ENCODE measurements at regions not wholly inside any gene's neighbourhood (a gene's known extent, or its start where the extent isn't known, plus 50 kb on each side); places are given as distances from the start of the nearest gene placed in this dataset.

DNA sequence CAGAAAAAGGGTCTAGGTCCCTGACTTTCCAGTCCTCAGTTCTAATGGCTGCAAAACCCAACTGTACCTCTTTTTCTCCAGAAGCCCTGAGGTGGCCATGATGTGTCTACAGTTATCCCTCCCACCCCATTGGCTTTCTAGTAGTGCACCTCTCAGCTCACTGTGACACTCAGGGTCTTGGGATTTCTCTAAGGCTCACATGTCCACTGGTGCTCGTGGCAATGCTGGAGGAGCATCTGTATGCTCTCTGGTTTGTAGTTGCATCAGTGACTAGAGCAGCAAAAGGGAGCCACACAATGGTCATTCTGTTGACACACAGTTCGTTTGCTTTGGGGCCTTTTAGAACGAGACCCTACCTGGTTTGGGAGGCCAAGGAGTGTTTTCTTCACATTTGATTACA, 81.6 kb upstream of the SYT6 start:
- in situ Hi-C loops (cut with MboI; ENCODE audit: low sequenced_read_pairs), result no loop called here

DNA sequence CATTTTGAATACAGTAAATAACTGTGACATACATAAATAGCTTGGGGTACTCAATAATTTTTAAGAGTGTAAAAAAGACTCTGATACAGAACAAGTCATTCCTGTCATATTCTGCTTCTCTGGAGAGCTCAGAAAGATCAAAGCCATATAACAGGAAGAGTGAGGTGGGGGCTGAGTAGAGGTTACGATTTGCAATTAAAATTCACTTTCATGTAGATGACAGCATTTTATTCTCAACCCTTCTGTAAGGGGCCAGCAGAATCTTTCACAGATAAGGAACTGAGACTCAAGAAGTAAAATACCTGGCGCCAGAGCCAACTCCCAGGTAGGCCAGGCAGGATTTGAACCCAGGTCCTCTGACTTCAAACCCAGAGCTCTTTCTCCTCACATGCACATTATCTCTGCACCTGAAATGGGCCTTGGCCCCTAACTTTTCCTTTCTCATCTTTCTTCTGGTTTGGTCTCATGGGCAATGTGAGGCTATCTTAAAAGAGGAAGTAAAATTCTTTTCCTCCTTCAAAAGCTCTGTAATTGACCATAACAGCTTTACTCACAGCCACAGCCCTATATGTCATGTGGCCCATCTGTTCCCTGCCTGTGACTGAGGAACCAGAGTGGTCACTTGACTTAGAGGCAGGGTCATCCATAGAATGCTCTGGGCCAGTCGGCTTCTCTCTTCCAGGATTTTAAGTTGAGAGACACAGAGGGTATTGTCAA, 80.9 kb upstream of the SYT6 start:
- in situ Hi-C loops (cut with MboI; ENCODE audit: low sequenced_read_pairs), result no loop called here

DNA sequence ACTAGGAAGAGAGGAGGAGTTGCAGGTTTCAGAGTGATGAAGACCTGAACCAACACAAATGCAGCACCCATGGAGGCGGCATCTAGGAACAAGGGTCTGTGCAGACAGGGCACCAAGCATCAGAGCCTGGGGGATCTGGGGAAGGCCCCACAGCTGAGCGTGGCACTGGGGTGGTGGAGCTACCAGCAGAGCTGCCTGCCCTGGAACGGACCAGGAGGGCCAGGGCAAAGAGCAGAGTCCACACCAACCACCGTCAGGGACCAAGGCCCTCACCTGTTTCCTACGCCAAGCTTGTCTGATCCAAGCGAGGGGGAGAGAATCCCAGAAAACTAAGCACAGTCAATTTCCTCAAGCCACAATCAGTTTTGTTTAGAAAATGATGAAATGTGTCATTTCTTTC, 79.0 kb upstream of the SYT6 start:
- in situ Hi-C loops (cut with MboI; ENCODE audit: low sequenced_read_pairs), result no loop called here

DNA sequence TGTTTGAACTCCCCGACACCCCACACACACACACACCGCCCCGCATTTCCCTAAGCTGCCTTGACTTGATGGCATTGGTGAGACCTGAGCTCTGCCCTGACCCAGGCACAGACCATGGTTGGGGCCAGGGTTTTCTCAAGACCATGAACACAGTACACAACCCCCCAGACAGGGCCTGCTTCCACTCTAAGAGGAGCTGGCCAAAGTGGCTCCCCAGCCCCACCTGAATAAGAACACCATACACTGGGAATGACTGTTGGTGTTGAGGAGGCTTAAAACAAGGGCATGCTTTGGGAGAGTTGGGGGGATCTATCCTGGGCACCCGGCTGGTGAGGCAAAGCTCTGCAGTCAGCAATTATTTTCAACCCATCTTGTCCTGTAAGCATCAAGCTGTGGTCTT, 77.6 kb upstream of the SYT6 start:
- in situ Hi-C loops (cut with MboI; ENCODE audit: low sequenced_read_pairs), result no loop called here

DNA sequence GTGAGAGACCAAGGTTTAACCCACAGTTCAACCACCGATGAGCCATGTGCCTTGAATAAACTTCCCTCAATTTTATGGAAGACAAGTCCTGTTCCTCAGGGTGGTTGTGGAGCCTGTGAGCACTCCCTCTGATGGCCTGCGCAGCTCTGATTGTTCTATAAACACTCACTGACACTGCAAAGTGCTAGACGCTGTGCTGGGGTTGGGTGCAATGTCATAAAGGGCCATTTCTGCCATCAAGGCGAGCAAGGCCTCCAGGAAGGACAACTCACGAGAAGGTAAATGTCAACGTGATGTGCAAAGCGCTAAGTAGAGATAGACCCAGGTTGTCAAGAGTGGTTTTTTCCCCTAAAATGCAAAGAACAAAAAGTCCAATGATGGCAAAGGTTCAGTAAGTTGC, 75.7 kb upstream of the SYT6 start:
- in situ Hi-C loops (cut with MboI; ENCODE audit: low sequenced_read_pairs), result no loop called here

DNA sequence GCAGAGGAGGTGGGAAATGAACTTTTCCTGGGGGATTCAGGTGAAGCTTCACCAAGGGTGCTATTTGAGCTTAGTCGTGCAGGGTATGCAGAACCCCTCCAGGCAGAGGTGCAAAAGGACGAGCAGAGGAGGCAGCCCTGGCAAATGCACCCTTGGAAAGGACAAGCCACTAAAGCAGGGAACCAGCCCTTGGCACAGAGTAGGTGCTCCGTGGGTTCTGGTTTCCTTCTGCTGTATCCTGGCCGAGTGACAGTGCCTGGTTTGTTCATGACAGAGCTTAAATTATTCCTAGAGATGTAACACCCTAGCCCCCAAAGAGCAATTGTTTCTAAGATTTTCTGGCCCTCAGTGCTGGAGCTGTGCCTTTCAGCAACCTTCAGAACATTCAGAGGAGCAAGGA, 73.4 kb upstream of the SYT6 start:
- in situ Hi-C loops (cut with MboI; ENCODE audit: low sequenced_read_pairs), result no loop called here

DNA sequence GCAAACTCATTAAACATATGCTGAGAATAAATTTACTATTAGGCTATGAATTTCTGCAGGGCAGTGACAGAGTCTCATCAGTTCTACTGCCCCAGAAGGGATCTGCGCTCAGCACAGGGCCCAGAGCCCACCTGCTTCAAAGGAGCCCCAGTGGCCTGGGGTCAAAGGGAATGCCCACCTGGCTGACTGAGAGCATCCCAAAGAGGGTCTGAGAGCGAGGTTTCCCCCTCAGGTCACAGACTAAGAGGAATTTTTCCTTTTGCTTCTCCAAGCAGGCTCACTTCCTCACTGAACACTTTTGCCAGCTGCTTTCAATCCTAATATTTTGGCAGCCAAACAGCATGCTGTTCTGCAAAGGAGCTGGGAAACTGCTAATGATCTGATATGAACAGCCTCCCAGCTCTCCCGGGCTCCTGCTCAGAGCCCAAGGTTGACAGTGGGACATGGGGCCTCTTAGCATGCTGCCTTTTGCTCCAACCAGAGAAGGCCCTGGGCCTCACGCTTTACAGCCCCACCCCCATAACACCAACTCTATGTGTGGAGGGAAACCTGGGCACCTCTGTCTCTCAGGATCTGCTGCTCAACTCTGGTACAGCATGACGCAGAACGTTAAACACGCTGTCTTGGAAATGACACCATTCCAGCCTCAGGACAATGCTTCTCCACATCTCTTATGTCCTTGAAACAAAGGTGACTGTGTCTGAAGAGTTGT, 70.7 kb upstream of the SYT6 start:
- in situ Hi-C loops (cut with MboI; ENCODE audit: low sequenced_read_pairs), result no loop called here

DNA sequence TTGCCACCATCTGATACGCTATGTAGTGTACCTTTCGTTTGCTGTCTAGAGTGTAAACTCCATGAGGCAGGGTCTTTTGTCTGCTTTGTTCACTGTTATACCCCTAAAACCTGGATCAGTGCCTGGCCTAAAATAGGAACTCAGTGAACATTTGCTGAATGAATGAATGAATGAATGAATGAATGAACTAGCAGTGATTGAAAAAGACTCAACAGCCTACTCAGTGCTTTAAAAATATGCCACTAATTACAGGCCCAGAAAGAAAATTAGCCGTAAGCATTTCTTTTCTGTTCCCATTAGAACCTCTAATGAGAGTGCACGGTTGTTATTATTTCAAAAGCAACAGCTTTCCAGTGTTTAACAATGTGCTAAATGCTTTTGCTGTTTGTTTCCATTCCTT, 69.3 kb upstream of the SYT6 start:
- in situ Hi-C loops (cut with MboI; ENCODE audit: low sequenced_read_pairs), result no loop called here

DNA sequence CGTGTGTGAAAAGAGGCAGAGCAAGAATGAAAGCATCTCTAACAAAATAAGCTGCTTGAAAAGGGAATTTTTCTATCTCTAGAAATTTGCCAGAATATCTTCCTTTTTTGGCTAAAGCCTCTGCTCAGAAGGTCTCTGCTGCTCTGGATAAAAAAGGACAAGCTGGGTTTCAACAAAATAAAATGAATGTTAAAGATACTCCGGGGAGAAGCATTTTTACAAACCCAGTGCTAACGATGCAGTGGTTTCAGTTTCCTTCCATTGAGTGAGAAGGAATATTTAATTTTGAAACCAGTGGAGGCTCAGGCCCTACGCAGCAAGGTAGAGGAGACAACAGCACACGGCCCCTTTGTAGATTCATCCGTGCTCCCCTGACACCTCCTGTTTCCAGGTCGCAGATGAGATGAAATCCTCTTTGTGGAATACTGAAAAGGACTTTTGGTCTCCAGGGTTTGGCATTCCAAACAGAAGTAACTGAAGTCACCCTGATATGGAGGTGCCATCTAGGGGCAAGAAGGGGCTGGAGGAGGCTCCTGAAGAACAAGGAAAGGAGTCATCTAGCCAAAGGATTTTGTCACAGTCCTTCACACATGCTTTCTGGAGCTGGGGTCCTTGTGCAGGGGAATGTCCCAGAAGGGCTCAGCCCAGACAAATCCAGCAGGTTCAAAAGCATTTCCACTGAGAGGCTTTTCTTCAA, 65.7 kb upstream of the SYT6 start:
- in situ Hi-C loops (cut with MboI; ENCODE audit: low sequenced_read_pairs), result no loop called here

DNA sequence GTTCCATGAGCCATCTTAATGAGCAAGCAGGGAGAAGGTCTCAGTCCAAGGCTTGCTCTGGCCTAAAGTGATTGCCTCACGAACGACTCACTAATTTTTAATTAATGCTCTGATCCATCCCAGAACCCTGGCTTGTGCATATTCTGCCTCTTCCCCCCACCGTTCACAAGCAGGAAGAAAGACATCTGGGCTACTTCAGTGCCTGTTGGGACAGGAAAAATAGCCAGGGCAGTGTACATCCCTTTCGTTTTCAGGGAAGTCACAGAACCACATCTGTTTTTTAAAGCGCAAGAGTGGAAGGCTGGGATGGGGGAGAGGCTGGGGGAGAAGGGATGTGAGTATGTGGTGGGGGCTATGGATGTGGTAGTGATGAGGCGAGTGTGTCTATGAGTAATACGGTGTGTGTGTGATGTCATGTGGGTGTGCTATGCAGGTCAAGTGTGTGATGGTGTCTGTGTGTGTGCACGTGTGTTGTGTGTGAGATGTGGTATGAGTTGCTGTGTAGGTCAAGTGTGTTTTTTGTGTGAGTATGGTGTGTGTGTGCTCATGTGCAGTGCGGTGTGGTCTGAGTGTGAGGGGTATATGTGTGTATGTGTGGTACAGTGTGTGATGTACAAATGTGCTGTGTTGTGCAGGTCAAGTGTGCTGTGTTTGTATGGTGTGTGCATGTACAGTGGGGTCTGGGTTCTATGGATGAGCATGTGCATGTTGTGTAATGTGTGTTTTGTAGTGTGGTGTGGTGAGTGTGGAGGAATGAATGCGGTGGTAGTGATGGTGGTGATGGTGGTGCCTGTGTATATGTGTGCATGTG, 64.9 kb upstream of the SYT6 start:
- in situ Hi-C loops (cut with MboI; ENCODE audit: low sequenced_read_pairs), result no loop called here

DNA sequence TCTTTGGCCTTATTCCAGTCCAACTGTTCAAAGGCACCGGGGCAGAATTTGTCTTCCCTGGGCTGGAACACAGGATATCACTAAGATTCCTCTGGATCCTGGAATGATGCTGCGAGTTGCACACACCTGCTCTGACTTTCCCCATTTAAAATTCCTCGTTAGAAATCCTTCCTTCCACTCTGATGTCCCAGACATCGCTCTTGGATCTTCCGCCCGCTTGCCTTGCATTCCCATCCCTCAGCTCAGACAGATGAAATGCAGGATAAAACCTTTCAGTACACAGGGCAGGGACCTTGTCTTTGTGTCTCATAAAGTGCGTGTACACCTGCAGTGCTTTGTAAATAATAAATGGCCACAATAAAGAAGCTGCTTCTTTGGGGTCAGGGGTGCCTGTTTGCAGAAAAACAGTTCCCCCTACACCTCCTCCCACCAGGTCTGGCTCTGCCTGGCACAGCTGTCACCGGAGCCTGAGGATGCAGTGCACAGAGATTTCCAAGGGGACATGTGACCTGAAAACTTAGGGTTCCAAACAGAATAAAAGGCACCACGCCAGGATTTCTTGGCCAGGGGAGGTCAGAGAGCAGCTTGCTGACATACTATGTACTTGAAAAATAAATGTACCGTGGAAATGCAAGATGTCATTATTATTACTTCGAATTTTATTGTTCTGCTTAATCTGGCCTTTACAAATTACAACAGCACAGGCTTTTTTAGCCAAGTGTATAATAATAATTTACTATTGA, 62.9 kb upstream of the SYT6 start:
- in situ Hi-C loops (cut with MboI; ENCODE audit: low sequenced_read_pairs), result no loop called here

DNA sequence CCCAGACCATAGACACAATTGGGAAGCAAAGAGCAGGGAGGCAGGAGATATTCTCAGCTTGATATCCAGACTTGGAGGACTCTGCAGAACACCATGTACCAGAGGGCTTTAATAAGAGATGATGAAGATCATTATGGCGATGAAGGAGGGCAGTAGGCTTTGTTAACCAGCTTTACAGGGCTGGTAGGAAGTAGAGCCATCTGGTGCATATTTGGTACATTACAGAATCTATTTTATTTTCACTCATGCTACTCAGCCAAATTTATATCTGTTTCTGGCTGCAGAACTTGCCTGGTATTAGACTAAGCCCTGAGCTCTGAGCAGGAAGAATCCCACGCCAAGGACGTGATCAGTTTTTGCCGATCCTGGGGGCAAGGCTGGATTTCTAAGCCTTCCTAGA, 61.8 kb upstream of the SYT6 start:
- in situ Hi-C loops (cut with MboI; ENCODE audit: low sequenced_read_pairs), result no loop called here

DNA sequence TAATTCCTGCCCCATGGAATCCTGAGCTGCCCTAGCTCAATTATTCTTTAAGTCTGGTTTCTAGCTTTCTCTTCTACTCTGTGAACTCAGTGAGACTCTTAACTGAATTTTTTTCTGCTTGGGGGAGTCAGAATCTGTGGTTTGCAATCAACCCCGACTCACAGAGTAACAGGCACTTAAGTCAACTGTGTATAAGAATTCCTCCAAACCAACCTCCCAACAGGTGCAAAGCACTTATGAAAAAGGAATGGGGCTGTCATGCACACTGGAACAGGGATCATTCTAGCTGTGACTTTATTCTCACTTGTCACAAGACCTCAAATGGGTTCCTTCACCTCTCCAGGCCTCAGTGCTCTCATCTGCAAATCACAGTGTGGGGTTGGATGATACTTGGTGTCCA, 60.3 kb upstream of the SYT6 start:
- in situ Hi-C loops (cut with MboI; ENCODE audit: low sequenced_read_pairs), result no loop called here

DNA sequence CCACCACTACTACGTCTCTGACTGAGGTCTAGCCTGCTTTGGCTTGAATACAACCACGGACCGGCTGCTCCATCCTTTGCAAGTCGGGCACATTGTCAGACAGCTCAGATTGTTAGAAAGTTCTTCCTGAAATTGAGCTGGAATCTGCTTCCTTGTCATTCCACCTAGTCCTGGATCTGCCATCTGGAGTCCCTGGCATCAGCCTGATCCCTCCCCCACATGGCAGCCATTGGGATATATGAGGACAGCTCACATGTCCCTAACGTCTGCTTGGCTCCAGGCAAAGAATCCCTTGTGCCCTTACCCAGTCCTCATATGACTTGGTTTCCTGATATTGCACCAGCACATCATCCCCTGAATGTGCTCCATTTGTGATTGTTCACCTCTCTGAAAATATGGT, 56.3 kb upstream of the SYT6 start:
- in situ Hi-C loops (cut with MboI; ENCODE audit: low sequenced_read_pairs), result no loop called here

DNA sequence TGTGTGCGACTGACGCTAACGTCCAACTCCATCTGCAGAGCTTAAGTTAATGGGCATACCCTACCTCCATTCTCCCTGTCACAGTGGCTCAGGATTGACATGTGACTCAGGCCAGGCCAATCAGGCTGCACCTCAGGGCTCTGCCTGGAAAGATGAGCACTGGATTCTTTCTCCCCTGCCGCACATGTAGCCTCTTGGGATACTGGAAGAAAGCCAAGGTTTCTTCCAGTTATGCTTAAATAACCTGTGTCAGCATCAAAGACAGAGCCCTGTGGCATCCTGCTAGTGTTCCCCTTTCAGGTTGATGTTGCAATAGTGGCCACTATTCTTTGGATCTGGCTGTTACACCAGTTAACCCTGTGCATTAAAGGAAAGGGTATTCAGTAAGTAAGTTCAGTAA, 55.0 kb upstream of the SYT6 start:
- in situ Hi-C loops (cut with MboI; ENCODE audit: low sequenced_read_pairs), result no loop called here

DNA sequence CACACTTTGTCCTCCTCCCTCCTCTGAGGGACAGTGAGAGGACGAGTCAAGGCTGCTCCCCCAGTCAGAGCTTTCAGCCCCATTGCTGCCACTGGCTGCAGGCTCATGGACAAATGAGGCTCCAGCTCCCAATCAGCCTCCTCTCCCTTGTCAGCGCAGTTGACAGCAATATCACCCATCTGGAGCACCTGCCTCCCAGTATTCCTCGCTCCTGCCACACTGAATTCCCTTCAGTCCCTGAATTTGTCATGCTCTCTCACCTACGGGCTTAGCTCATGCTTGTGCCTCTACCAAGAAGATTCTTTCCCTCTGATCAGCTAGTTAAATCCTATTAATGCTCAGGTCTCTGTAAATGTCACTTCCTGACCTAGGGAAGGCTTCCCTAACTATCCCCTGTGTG, 54.4 kb upstream of the SYT6 start:
- in situ Hi-C loops (cut with MboI; ENCODE audit: low sequenced_read_pairs), result no loop called here

DNA sequence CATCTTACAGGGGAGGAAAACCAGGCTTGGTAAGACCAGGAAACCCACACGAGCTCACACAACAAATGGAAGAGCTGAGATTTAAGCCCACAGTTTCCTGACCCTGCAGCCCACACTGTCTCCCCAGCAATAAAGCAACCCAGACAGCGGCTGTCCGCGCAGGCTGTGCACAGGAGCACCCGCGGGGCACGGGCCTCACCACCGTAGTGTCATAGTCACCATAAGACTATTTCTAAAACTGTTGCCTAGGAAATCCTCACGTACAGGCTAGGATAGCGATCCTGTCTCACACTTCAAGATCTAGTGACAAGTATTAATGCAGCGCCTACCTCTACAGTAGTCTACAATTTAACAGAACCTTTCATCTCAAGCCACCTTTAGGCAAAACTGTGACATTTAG, 54.0 kb upstream of the SYT6 start:
- in situ Hi-C loops (cut with MboI; ENCODE audit: low sequenced_read_pairs), result no loop called here

DNA sequence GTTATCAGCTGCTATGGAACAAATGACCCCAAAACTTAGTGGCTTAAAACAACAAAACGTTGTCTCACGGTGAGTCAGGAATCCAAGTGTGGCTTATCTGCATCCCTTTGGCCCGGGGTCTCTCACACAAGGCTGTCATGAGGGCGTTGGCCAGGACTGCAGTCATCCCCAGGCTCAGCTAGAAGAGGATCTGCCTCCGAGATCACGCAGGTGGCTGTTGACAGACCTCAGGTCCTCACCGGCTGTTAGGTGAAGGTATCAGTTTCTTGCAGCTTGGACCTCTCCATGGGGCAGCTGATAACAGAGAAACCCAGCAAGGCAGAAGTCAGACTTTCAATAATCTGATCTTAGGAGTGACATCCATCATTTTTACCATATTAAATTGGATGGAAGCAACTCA, 52.7 kb upstream of the SYT6 start:
- in situ Hi-C loops (cut with MboI; ENCODE audit: low sequenced_read_pairs), result no loop called here

DNA sequence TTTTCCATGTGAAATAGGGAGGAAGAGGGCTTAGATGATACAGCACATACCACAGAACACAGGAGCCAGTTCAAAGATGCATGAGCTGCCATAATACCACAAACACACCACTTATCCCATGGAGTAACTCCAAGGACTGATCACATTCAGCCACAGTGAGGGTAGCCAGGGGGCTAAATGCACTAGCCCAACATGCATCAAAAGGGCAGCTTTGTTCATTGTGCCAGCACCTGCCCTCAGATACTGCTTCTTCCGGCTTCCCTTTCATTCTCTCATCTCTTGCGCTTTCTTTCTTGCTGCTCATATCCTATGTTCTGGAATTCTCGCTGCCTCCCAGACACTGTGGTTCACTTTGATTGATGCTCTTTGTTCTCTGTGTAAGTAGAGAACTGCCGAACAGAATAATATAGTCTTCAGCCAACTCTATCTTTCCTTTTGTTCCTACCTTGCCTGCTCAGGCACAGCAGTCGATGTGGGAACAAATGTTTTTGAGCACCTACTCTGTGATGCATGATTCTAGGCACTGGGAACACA, 50.0 kb upstream of the SYT6 start:
- in situ Hi-C loops (cut with MboI; ENCODE audit: low sequenced_read_pairs), result no loop called here

Measured in HL-60/S4 treated with retinoic acid at 250 ng/mL for 4 days and 3 days (cell line).